Brain microvascular endothelial cell (primary cell): ENCODE measurements at regions not wholly inside any gene's neighbourhood (a gene's known extent, or its start where the extent isn't known, plus 50 kb on each side); places are given as distances from the start of the nearest gene placed in this dataset.
"Not testable (repeated sequence)": the region's sequence is repeated elsewhere in the genome, so short reads cannot be mapped to it uniquely, and the experiment has no call there.

ENCODE experiments used
- DNase-seq: peaks from one replicate; pipeline ENCODE4 v3.0.0-alpha.2; 2020
- H3K27ac ChIP-seq: fragments of 250-450 bp; sonication (Bioruptor Pico); 2 replicates; pipeline ENCODE4 v1.5.1; 2020; ENCODE audit warnings: mild to moderate bottlenecking, moderate library complexity
- H3K27me3 ChIP-seq: fragments of 250-450 bp; sonication (Bioruptor Pico); replicated peaks from 2 replicates; pipeline ENCODE4 v1.5.1; 2020; ENCODE audit warnings: mild to moderate bottlenecking
- H3K36me3 ChIP-seq: fragments of 250-450 bp; sonication (Bioruptor Pico); replicated peaks from 2 replicates; pipeline ENCODE4 v1.5.1; 2020; ENCODE audit warnings: mild to moderate bottlenecking
- H3K4me3 ChIP-seq: 2 replicates; pipeline ENCODE4 v1.5.1; 2011; ENCODE audit warnings: low read depth, mild to moderate bottlenecking, control low read depth, low read length, moderate library complexity
- CTCF ChIP-seq: IDR thresholded peaks from 2 replicates; pipeline ENCODE4 v1.5.1; 2011; ENCODE audit warnings: low read depth, mild to moderate bottlenecking, moderate library complexity, low read length, control low read depth, inconsistent platforms; ENCODE audit errors: missing control alignments
- in situ Hi-C: cut with HindIII; loops from 2 replicates; pipeline ENCODE4 v1.10.0; 2017; ENCODE audit warnings: low sequenced_read_pairs, low pct_ligation_motif_present

GRCh38 chr16:14384745-14385144 lies 245.3 kb downstream of the PARN start:
- no peak overlapping the region for H3K4me3 ChIP-seq
- no peak overlapping the region for H3K27ac ChIP-seq
- in situ Hi-C loops: no loop called here
- H3K27me3 ChIP-seq: no peaks in the 10 kb centered on the region
- TF ChIP-seq CTCF: no peak
- no peaks in the 10 kb centered on the region for H3K36me3 ChIP-seq
- DNase-seq: no peak

- DNase-seq, in situ Hi-C loops, H3K27me3 ChIP-seq, H3K36me3 ChIP-seq, H3K27ac ChIP-seq, H3K4me3 ChIP-seq: not testable (repeated sequence)
Observed at GRCh38 chr16:14383844-14384243, 246.2 kb downstream of the PARN start.

GRCh38 chr16:14378689-14379467 lies 251.2 kb downstream of the PARN start:
- TF ChIP-seq CTCF: no peak
- in situ Hi-C loops: no loop called here
- no peak for DNase-seq
- Histone ChIP-seq H3K4me3 (no peak overlapping the region), H3K36me3 (no peaks in the 10 kb centered on the region), H3K27me3 (no peaks in the 10 kb centered on the region), H3K27ac (no peak overlapping the region)

GRCh38 chr16:14378131-14378551 lies 251.9 kb downstream of the PARN start:
- no peak for DNase-seq

GRCh38 chr16:14377326-14377725 lies 252.7 kb downstream of the PARN start:
- Histone ChIP-seq H3K36me3 (no peaks in the 10 kb centered on the region), H3K27me3 (no peaks in the 10 kb centered on the region), H3K27ac (no peak overlapping the region), H3K4me3 (no peak overlapping the region)
- TF ChIP-seq CTCF: no peak
- DNase-seq: no peak
- in situ Hi-C loops: no loop called here

More at GRCh38 chr16:14378131-14378551, 251.9 kb downstream of the PARN start:
- no peak overlapping the region for H3K27ac ChIP-seq
- in situ Hi-C loops: no loop called here
- no peak overlapping the region for H3K4me3 ChIP-seq
- TF ChIP-seq CTCF: no peak
- no peaks in the 10 kb centered on the region for H3K36me3 ChIP-seq
- H3K27me3 ChIP-seq: no peaks in the 10 kb centered on the region

- Histone ChIP-seq H3K27ac (no peak overlapping the region), H3K27me3 (no peaks in the 10 kb centered on the region), H3K4me3 (no peak overlapping the region), H3K36me3 (no peaks in the 10 kb centered on the region)
- in situ Hi-C loops: no loop called here
- DNase-seq: peak; percentile 19
- no peak for TF ChIP-seq CTCF
Observed at GRCh38 chr16:14375132-14375491, 254.9 kb downstream of the PARN start.
